NCI-H526 (cell line): ENCODE measurements at regions not wholly inside any gene's neighbourhood (a gene's known extent, or its start where the extent isn't known, plus 50 kb on each side); places are given as distances from the start of the nearest gene placed in this dataset.
"Not testable (repeated sequence)": the region's sequence is repeated elsewhere in the genome, so short reads cannot be mapped to it uniquely, and the experiment has no call there.

Experiments
- DNase-seq, 2 experiments: peaks; one replicate each; lab custom pipeline; 2025; lab: John Stamatoyannopoulos, UW

DNA sequence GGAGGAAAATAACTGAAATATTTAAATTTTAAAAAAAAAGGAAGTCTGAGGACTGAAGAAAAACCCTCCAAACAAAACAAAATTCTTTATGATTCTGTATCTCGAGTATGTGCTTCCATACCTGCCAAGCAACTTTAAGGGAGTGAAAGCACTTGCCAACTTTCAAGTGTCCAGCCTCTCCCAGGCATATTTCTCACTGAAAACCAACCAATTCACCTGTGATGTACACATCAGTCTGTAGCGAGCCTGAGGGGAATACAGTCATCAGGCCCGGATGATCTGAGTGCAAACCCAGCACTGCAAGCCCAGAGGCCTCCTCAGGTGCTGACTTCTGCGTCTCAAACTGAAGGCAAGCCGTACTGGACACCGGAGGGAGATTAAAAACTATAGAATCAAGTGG is 164.8 kb upstream of the NT5E start:
- no peak for DNase-seq

DNA sequence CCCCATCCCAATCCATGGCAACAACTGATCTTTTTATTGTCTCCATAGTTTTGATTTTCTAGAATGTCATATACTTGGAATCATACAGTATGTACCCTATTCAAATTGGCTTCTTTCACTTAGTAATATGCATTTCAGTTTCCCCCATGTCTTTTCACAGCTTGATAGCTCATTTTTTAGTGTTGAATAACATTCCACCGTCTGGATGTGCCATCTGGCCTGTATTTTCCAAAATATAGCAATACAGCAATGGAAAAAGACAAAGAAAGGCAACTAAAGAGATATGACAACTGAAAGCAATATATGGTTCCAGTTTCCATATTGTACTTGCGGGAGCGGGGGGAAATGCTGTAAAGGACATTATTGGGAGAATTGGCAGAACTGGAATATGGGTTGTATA is 166.4 kb upstream of the NT5E start:
- no peak for DNase-seq

DNA sequence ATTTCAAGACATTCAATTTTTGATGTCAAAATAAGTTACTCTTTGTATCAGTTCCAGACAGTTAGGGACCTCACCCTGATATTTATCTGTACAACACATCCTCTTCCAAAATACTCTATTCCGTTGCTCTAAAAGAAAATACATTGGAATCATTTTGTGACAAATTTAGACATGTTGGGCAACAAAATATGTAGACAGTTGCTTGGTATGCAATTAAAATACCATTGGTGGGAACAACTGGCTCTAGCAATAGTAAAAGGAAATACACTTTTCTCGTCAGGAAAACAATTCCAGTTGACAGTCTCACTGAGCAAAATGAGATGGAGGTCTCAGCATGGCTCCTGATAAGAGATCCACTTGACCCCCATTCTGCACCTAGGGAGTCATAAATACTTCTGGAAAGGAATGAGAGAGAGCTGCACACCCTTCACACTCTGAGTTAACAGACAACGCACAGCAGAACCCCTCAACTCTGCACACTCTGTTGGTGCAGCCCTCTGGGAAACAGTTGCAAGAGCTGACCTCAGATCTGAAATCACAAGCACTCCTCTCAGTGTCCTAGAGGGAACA is 171.3 kb upstream of the NT5E start:
- no peak for DNase-seq

DNA sequence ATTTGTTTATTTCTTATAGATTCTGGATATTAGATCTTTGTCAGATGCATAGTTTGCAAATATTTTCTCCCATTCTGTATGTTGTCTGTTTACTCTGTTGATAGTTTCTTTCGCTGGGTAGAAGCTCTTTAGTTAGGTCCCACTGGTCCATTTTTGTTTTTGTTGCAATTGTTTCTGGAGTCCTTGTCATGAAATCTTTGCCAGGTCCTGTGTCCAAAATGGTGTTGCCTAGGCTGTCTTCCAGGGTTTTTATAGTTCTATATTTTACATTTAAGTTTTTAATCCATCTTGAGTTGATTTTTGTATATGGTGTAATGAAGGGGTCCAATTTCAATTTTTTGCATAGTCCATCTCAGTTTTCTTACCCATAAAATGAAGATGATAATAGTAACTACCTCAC is 173.9 kb upstream of the NT5E start:
- not testable (repeated sequence) for DNase-seq

DNA sequence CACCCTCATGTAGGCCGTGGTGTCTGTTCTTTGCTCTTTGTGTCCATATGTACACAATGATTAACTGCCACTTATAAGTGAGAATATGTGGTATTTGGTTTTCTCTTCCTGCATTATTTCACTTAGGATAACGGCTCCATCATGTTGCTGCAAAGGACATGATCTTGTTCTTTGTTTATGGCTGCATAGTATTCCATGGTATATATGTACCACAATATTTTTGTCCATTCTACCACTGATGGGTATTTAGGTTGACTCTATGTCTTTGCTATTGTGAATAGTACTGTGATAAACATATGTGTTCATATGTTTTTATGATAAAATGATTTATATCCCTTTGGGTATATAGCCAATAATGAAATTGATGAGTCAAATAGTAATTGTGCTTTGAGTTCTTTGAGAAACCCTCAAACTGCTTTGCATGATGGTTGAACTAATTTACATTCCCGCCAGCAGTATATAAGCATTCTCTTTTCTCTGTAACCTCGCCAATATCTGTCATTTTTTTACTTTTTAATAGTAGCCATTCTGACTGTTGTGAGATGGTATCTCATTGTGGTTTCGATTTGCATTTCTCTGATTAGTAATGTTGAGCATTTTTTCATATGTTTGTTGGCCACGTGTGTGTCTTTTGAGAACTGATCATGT is 174.4 kb upstream of the NT5E start:
- no peak for DNase-seq

DNA sequence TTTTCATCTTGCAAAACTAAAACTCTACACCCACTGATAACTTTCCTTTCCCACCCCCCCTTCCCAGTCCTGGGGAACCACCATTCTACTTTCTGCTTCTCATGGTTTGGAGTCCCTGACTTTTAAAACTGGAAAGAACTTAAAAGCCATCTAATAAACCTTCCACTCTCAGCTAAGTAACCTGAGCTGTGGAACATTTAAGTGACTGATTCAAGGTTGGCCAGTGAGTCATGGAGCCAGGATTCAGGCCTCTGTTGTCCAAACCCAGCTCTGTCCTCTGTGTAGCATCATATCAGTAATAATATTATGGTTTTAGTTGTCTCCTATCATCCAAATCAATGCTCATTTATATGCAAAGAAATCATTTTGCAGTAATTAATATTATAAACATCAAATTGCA is 176.0 kb upstream of the NT5E start:
- DNase-seq = no peak

DNA sequence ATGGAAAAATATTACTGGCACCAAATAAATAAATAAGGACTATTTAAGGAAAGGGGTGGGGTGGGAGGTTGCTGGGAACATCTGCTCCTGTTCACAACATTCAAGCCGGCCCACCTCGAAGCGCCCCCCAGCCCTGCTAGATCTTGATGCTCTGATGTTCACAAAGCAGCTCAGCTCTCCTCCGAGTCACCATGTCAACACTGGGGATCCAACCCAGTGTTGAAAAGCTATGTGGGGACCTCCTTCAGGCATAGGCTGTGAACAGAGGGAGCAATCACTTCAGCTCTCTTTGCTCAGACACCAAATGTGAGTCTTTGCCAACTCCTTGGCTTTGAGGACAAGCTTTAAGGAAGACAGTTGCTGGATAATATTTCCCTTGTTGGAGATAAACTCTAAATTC is 176.8 kb upstream of the NT5E start:
- no peak for DNase-seq

DNA sequence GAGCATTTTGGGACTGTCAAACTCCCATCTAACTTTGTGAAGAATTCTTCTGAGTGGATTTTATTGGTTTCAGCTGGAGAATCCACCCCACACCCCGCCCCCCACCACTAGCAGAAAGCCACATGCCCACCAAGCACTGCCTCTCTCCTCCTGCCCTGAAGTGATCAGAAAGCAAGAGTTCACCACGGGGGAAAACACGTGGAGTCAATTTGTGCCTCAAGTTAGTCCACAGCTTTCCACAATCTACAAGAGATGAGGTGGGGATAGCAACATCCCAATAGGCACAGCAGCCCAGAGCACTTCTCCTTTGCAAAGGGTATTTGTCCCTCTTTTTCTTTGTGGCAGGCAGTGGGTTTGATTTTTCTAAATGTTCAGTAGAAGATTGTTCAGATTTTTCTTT is 177.3 kb upstream of the NT5E start:
- DNase-seq = no peak

DNA sequence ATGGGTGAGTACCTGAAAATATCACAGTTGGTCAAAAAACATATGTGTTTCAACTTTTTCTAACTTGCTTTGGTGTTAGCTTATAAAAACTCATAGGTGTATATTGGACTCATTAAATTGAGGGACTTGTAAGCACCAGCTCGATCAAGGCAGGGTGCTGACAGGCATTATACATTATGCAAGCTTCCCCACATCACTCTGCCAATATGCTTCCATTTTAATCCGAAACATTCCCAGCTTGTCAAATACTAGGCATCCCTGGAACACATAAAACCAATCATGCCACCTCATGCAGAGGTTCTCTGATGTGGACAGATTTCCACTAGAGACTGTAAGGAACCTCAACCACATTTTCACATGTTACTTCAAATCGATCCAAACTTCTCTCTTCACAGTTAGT is 187.3 kb upstream of the NT5E start:
- DNase-seq = no peak

DNA sequence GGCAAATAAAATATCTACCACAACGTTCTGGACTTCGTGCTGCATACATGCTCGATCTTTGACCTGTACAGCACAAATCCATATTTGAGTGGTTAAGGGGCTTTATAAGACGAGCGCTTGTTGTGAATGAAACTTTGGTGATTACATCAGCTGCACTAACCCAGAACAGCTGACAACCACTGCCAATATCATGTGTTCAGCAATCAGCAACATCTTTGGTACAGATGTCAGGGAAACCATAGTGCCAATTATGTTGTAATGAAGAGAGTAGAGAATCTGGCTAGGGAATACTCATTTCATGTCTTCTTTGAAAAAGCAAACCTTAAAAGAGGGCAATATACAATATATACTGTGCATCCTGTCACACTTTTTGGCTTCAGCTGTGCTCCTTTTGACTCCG is 188.6 kb upstream of the NT5E start:
- no peak for DNase-seq

DNA sequence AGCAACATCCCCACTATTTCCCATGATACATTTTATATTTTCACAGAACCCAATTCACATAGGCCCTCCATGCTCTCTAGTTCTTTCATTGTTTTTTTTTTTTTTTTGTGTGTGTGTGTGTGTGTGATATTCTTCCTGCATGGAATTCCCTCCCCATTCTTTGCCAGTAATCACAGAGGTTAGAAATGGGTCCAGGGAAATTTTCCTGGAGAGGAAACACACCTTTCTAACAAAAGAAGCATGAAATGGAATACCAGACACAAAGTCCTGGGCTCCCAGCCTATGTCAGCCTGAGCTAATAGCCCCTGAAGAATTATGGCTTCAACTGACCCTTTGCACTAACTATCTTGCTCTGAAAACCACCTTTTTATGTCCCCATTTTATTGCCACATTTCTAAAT is 194.2 kb upstream of the NT5E start:
- DNase-seq = no peak

DNA sequence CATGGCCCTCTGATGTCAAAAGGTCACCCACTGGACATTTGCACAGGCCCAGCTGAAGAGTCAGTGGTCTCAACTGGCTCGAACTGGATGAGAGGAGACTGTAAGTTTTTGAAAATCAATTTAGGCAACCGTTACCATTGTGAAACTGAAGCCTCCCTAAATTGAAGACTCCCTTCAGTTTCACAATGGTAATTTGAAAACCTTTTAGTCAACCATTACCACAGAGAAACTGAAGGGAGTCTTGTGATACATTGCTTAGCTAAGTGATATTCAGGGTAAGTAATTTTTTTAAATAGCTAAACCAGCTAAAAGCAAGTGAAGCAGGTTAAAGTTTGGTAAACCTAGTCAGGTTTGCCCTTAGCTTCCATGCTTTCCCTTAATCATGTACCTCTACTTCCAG is 197.3 kb upstream of the NT5E start:
- no peak for DNase-seq

DNA sequence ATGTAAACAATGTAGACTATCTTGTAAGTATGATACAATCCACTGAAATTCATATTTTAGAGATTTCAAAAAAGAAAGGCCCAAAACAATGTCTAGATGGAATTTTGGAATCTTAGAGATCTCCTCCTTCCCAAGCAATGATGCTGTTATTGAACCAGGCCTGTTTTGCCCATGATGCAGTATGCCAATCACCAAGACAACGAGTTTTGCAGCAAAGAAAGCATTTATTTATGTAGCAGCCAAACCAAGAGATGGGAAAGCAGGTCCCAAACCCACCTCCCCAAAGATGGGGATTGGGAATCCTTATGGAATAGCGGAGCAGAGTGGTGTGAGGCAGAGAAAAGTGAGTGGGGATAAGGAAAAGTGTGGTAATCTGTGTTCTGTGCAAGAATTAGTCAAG is 197.8 kb upstream of the NT5E start:
- DNase-seq = no peak

DNA sequence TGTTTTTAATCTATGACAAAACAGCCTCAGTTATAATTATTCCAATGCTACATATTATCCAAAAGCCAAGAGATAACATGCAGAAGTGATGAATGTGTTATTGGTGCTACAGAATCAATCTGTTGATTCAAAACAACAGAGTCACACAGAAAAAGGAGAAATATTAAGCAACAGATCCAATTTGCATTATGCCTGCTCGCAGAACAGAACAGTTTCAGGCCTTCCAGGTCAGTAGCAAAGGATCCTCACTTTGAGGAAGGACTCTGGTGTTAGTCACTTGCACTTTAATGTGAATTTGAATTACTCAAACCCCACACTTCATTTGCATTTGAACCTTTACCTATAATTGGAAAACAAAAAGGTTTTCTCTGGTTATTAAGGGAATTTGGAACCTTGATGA is 198.6 kb upstream of the NT5E start:
- DNase-seq = no peak

DNA sequence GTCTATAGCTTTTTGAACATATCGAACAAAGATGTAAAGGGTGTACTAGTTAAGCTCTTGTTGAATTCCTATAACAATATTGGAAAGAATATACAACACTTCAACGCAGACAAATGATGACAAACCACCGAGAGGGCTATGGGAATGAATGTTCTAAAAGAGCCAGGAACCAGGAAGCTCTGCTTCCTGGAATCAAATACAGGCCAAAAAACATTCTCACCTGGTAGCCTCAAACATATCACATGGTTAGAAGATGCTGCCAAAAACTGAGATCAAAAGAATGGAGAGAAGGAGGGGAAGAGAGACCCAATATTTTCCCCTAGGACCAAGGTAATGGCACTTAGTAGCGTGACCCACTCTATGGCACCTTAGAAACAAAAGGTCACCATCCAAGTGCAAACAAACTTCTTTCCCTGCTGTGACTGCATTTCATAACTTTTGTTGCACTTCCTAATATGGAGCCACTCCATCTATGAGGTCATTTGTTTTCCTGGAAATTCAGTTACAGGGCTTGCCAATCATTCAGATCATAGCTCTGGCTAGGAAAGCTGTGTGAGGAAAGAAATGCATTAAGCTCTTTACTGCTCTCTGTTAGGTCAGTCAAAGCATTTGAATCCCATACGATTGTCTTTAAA is 199.2 kb upstream of the NT5E start:
- no peak for DNase-seq

DNA sequence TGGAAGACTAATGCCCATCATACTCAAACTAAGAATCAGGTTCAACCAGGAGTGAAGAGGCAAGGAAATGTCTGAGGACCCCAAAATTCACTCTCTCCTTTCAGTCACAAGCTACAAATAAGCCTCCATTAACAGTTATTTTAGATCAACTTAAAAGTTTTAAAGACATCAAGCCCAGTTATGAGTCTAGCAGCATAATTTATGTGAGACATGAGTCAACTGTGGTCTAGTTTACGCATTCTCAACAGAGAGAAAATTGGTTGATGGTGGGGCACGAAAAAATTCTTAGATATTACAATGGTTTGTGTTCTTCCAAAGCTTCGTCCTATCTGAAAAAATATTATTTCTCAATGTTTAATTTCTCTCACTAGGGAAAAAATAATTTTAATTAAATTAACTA is 204.9 kb upstream of the NT5E start:
- no peak for DNase-seq

DNA sequence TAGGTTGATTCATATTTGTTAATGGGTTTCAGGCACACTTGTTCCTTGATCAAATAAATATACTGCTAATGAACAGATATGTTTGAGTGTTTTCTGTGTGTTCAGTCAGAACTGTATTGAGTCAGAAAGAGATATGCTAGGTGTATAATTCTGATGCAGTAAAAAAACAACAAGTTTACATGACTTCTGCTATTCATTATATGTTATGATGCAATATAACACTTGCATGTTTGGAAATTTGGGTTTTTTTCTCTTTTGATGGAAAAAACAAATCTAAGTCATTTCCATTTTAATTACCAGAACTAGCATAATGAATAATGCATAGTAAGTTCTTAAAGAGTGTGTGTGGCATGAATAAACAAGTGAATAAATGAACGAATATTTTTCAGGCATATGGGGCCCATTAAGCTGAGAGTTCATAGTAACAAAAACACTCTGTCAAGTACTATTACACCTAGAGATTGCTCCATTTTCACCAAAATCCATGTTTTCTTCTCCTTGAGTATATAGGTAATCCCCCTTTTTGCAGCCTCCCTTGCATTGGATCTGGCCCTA is 208.3 kb upstream of the NT5E start:
- DNase-seq = no peak

DNA sequence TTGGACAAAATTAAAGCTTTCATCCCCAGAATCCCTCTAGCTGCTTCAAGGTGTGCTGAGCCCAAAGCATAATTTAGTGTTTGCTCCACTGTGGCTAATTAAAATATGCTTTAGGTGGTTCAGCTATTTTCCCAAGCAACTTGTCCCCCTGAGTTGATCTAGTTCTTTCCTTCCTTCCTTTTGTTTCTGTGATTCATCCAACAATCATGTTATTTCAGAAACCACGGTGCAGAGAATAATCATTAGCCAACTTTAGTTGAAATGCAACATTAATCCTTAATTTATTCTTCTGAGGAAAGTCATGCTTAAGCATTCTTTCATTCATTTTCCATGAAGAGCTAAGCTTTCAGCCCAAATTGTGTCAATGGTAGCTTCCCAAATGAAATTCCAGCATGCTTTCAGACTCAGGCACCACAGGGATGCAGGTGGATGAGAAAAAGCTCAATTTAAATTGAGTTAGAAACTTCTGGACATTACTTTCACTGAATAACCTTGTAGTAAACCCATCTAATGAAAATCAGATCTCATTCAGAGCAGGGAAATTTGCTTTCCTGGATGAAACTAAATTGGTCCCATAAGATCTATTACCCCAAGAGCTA is 209.0 kb upstream of the NT5E start:
- no peak for DNase-seq

DNA sequence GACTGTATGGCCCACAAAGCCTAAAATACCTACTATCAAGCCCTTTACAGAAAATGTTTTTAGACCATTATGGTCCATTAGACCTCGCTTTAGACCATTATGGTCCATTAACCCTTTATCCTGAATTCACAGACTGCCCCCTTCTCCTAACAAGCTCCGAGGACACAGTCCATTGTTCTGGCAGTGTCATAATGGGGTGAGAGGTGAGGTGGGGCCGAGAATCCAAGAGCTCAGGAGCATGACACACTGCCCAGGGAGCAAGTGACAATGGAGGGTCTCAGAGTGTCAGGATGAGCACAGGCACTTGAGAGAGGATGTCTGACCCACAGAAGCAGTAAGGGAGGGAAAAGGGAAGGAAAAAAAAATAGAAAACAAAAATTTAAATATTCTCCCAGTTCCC is 212.4 kb upstream of the NT5E start:
- no peak for DNase-seq

DNA sequence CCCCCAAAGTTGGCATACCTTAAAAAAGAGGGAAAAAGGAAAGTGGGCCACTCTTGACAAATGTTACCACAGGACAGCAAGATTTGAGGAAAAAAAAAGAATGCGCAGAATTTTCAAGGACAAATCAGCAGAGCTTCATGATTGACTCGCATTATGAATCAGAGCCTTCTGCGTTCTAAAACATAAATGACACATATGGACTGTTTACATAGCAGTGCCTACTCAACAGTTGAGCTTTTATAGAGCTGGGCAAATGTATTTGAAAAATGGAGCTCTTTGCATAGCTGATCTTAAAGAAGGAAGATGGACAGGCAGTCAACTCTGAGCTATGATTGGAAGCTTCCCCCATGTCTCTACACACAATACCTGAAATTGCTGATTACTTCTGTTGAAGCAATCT is 213.2 kb upstream of the NT5E start:
- DNase-seq = no peak

DNA sequence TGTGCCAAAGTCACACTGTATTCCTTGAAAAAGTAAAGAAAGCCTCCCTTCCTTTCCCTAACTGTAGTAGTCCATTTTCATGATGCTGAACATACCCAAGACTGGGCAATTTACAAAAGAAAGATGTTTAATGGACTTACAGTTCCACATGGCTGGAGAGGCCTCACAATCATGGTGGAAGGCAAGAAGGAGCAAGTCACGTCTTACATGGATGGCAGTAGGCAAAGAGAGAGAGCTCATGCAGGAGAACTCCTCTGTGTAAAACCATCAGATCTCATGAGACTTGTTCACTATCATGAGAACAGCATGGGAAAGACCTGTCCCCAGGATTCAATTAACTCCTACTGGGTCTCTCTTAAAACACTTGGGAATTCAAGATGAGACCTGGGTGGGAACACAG is 222.5 kb upstream of the NT5E start:
- DNase-seq = not testable (repeated sequence)

DNA sequence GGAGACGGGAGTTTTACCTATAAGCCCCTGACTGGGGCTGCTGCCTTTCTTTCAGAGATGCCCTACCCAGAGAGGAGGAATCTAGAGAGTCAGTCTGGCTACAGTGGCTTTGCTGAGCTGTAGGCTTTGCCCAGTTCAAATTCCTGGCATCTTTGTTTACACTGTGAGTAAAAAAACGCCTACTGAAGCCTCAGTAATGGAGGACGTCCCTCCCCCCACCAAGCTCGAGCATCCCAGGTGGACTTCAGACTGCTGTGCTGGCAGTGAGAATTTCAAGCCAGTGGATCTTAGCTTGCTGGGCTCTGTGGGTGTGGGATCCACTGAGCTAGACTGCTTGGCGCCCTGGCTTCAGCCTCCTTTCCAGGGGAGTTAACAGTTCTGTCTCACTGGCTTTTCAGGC is 237.1 kb upstream of the NT5E start:
- not testable (repeated sequence) for DNase-seq

DNA sequence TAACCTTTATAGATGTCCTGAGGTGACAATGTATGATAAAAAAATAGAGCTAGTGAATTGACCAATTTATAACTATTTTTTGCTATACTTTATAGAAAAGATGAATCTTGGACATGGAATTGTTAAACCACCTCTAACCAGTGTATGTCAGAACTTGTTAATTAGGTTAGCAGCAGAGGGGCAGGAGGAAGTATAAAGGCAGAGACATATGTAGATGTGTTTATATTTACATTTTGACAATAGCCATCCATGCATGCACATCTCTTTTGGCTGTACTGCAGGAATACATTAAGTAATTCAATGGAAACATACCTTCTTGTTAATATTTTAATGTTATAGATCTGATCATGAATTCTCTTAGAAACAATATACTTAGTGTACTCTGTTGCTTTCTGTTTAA is 254.6 kb upstream of the NT5E start:
- no peak for DNase-seq
